Heart right ventricle (tissue), 16 donors: ENCODE measurements at regions not wholly inside any gene's neighbourhood (a gene's known extent, or its start where the extent isn't known, plus 50 kb on each side); places are given as distances from the start of the nearest gene placed in this dataset.

Source experiments
- ATAC-seq, 8 donors: fragments of 200-7000 bp; cut with Tn5 transposase; one replicate each; pipeline ENCODE4 v1.9.1; 2020; ENCODE audit warnings: mild to moderate bottlenecking in 8 of 8, moderate library complexity in 8 of 8, moderate number of reproducible peaks in 1 of 8
- DNase-seq, 2 donors: peaks; one replicate each; pipeline ENCODE4 v3.0.0-alpha.2; 2020
- H3K27ac ChIP-seq, 10 donors: fragments of 200-600 bp; sonication (generic) in 2 of 10; one replicate each; pipeline versions ENCODE4 v1.5.0 to v1.8.0; 2020 to 2022; ENCODE audit warnings: mild to moderate bottlenecking in 3 of 10
- H3K27me3 ChIP-seq, 7 donors: fragments of 200-600 bp; one replicate each; pipeline ENCODE4 v1.8.0; 2021 to 2022; ENCODE audit warnings: mild to moderate bottlenecking in 2 of 7
- H3K36me3 ChIP-seq, 9 donors: fragments of 200-600 bp; sonication (generic) in 1 of 9; one replicate each; pipeline versions ENCODE4 v1.5.0 to v1.8.0; 2020 to 2022; ENCODE audit warnings: mild to moderate bottlenecking in 2 of 9
- H3K4me1 ChIP-seq, 9 donors: fragments of 200-600 bp; sonication (generic) in 1 of 9; one replicate each; pipeline versions ENCODE4 v1.5.0 to v1.8.0; 2020 to 2022; ENCODE audit warnings: mild to moderate bottlenecking in 4 of 9
- H3K4me3 ChIP-seq, 10 donors: fragments of 200-600 bp; sonication (generic) in 2 of 10; one replicate each; pipeline versions ENCODE4 v1.5.0 to v1.8.0; 2020 to 2022; ENCODE audit warnings: mild to moderate bottlenecking in 7 of 10, moderate library complexity in 2 of 10
- H3K9me3 ChIP-seq, 11 donors: fragments of 200-600 bp in 10 of 11; sonication (generic) in 2 of 11; one replicate each; pipeline versions ENCODE4 v1.5.0 to v1.8.0; 2013 to 2022; ENCODE audit warnings: mild to moderate bottlenecking in 2 of 11, control low read depth in 1 of 11, moderate library complexity in 1 of 11
- WGBS, 2 donors: extraction: QIAGEN DNeasy Blood & Tissue Kit; methylation state at CpG; one replicate each; pipeline ENCODE4 v1.1.7; 2013; ENCODE audit warnings: inconsistent platforms in 1 of 2; 5-methylcytosine and 5-hydroxymethylcytosine counted together
- intact Hi-C, 10 donors: fragments of 100-400 bp; cut with DNase I; formaldehyde crosslinking; loops; one replicate each; pipeline versions ENCODE4 v1.11.1 to v1.14.2; 2022
- TF ChIP-seq, protein P1 (sequence below), 9 donors: fragments of 200-600 bp; sonication (generic) in 2 of 9; IDR thresholded peaks; one replicate each; pipeline versions ENCODE4 v1.5.0 to v1.8.0; 2021 to 2022; ENCODE audit warnings: antibody characterized with exemption in 9 of 9, mild to moderate bottlenecking in 5 of 9, moderate library complexity in 1 of 9
- donor health status: Arrhythmogenic right ventricular cardiomyopathy.
- donor health status: ischemic (EF 13 %, LVEDD 7.1; RV severe dilation, severe dysfunction).
- donor health status: healthy with polysubstance abuse.
- donor health status: DM: no; HTN: yes; CAD: no.
- donor health status: DM: no; HTN: no; CAD: no.
- donor health status: ischemic (EF 25% LVEDD 6.9; RV normal size, moderate dysfunction).
- donor health status: ischemic (EF 25% LVEDD 5.7; RV mildly dilated, moderate dysfunction).
- donor health status: healthy.
- donor health status: DM: yes; HTN: yes; CAD: no.
- donor health status: Ischemic cardiomyopathy.
- donor health status: ischemic (EF 35%, LVEDD 5.7; RV mildly dilated, moderate dysfunction).
- donor health status: nonischemic (EF 11% LVEDD 7.7; RV severe dilation, severe dysfunction).
- donor health status: DM: yes; HTN: yes; CAD: no.
- donor health status: PGD.
- donor health status: ischemic (EF 29% LVEDD 5.4; RV normal size, mild dysfunction).
- donor health status: nonischemic (EF 23%, LVEDD 6.1; RV moderate dilation, normal function).

DNA sequence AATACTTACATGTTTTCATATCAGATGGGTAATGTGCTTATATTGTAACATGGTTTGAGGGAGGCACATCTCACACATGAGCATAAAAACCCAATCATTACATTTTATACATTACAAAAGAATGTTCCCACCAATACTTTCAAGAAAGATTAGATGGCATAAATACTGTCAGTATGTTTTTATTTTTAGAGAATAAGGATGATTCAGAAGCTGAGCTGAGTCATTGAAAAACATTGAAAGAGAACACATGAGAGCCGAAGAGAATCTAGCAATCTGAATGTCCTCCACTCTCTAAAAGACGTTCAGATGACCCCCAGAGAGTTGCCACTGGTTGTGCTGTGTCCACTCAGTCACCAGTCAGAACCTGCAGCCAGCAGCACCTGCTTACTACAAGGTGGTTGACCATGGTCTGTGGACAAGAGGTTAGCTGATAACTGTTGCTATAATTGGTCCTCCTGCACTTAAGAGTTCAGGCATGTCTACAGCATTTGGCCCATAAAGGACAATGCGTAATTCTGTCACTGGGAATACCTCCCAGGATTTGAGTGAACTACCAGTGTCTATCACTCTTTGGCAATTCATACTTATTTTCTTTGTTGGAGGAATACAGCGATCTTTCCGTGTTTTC lies 382.2 kb upstream of the IGFBP7 start:
- 42 to 55% methylated on average over 5 of the region's 5 CpGs for WGBS, 2 donors
- no peaks in the 10 kb centered on the region for H3K36me3 ChIP-seq
- ATAC-seq (peak in 7 of 8 donors; percentile 36 to 92 (median 90)), DNase-seq (peak in 1 of 2 donors; percentile 15)
- H3K4me1 ChIP-seq = peaks cover 0 to 25% (median 4%) of the 10 kb centered on the region in 9 donors
- TF ChIP-seq, protein P1, sequence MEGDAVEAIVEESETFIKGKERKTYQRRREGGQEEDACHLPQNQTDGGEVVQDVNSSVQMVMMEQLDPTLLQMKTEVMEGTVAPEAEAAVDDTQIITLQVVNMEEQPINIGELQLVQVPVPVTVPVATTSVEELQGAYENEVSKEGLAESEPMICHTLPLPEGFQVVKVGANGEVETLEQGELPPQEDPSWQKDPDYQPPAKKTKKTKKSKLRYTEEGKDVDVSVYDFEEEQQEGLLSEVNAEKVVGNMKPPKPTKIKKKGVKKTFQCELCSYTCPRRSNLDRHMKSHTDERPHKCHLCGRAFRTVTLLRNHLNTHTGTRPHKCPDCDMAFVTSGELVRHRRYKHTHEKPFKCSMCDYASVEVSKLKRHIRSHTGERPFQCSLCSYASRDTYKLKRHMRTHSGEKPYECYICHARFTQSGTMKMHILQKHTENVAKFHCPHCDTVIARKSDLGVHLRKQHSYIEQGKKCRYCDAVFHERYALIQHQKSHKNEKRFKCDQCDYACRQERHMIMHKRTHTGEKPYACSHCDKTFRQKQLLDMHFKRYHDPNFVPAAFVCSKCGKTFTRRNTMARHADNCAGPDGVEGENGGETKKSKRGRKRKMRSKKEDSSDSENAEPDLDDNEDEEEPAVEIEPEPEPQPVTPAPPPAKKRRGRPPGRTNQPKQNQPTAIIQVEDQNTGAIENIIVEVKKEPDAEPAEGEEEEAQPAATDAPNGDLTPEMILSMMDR (IDR thresholded peaks at IDR 0.05) = no peak
- H3K27ac ChIP-seq = peak overlapping the region in 6 of 10 donors; percentile 12 to 45 (median 38)
- no peaks in the 10 kb centered on the region for H3K27me3 ChIP-seq
- intact Hi-C loops = no loop called here
- H3K4me3 ChIP-seq = no peak overlapping the region
- no peaks in the 10 kb centered on the region for H3K9me3 ChIP-seq

- H3K27ac ChIP-seq = peak overlapping the region in 4 of 10 donors; percentile 5 to 56 (median 38)
- no peaks in the 10 kb centered on the region for H3K36me3 ChIP-seq
- no peaks in the 10 kb centered on the region for H3K27me3 ChIP-seq
- intact Hi-C loops = no loop called here
- WGBS, 2 donors = 57 to 62% methylated on average over 3 of the region's 3 CpGs
- TF ChIP-seq, protein P1 (IDR thresholded peaks at IDR 0.05) = no peak
- ATAC-seq = peak in 4 of 8 donors; percentile 50 to 73 (median 56)
- peaks cover 0 to 20% (median 4%) of the 10 kb centered on the region in 9 donors for H3K4me1 ChIP-seq
- H3K4me3 ChIP-seq = no peak overlapping the region
- H3K9me3 ChIP-seq = no peaks in the 10 kb centered on the region
- DNase-seq = no peak
These were observed 381.2 kb upstream of the IGFBP7 start for GRCh38 chr4:57491388-57491787.

- peak in 1 of 2 donors; percentile 28 for DNase-seq
- H3K4me1 ChIP-seq = peaks cover 0 to 20% (median 4%) of the 10 kb centered on the region in 9 donors
- WGBS, 2 donors = 55% methylated on average over 4 of the region's 4 CpGs
- no peaks in the 10 kb centered on the region for H3K9me3 ChIP-seq
- no peaks in the 10 kb centered on the region for H3K36me3 ChIP-seq
- H3K4me3 ChIP-seq = no peak overlapping the region
- peak overlapping the region in 4 of 10 donors; percentile 5 to 56 (median 38) for H3K27ac ChIP-seq
- no peaks in the 10 kb centered on the region for H3K27me3 ChIP-seq
- TF ChIP-seq, protein P1 (IDR thresholded peaks at IDR 0.05) = no peak
- ATAC-seq = peak in 6 of 8 donors; percentile 46 to 72 (median 58)
- intact Hi-C loops = no loop called here
These were observed 380.5 kb upstream of the IGFBP7 start for GRCh38 chr4:57490520-57491255.

DNA sequence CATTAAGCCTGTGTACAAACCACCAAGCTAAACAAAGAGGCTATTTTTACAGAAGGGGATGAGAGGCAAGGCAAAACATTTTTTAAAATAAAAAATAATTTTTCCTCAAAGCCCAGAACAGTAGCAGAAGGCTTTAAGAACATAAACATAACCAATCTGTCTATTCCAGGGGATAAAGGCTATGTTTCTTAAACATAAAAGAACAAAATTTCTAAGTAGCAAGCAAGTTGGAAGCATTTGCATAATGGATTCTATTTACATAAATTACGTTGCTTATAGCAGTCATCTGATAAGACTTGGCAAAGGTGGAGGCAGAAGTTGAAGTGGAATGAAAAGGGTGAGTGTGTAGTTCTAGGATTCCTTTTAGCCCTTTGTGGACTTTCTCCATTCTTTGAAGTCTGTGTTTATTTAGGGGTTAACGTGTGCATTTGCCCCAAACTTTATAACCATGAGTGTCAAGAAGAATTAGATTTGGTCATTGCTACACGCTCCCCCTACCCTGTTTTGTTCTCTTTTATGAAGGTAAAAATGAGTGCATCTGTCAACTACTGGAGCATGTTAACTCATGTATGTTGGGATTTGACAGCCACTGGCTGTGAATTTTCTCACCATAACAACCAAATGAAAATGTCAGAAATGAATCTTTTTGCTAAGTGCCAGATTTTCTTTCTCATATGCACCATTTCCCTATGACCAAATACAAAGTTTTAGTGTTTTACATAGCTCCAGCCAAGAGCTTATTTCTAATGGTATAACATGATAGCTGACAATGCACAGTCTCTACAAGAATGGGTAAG lies 378.4 kb upstream of the IGFBP7 start:
- DNase-seq (no peak), ATAC-seq (no peak)
- H3K36me3 ChIP-seq = no peaks in the 10 kb centered on the region
- TF ChIP-seq, protein P1 (IDR thresholded peaks at IDR 0.05) = no peak
- no peaks in the 10 kb centered on the region for H3K9me3 ChIP-seq
- peaks cover 0 to 20% (median 4%) of the 10 kb centered on the region in 9 donors for H3K4me1 ChIP-seq
- H3K4me3 ChIP-seq = no peak overlapping the region
- H3K27ac ChIP-seq = no peak overlapping the region
- intact Hi-C loops = no loop called here
- H3K27me3 ChIP-seq = no peaks in the 10 kb centered on the region
- 40 to 59% methylated on average over 3 of the region's 3 CpGs for WGBS, 2 donors
